DOHH2 (cell line): ENCODE measurements at regions not wholly inside any gene's neighbourhood (a gene's known extent, or its start where the extent isn't known, plus 50 kb on each side); places are given as distances from the start of the nearest gene placed in this dataset.

Experiments used
- H3F3A ChIP-seq: fragments of 200-600 bp; sonication (generic), shearing (Covaris generic); 2 replicates; pipeline ENCODE4 v1.6.0; 2016; ENCODE audit warnings: antibody characterized with exemption, mild to moderate bottlenecking; ENCODE audit not compliant: control insufficient read depth, insufficient read depth
- H3K27ac ChIP-seq: fragments of 200-600 bp; sonication (generic); 2 replicates; pipeline ENCODE4 v1.5.1; 2014; ENCODE audit warnings: low read depth, mild to moderate bottlenecking, low read length, moderate library complexity
- H3K27me3 ChIP-seq: fragments of 200-600 bp; sonication (generic); 2 replicates; pipeline ENCODE4 v1.6.1; 2014; ENCODE audit warnings: mild to moderate bottlenecking, low read length, mixed read lengths; ENCODE audit not compliant: control insufficient read depth
- H3K36me3 ChIP-seq: fragments of 200-600 bp; sonication (generic); 2 replicates; pipeline ENCODE4 v1.6.1; 2014; ENCODE audit warnings: mild to moderate bottlenecking, low read length, moderate library complexity, mixed read lengths; ENCODE audit not compliant: control insufficient read depth
- H3K4me1 ChIP-seq: fragments of 200-600 bp; sonication (generic); 2 replicates; pipeline ENCODE4 v1.6.1; 2014; ENCODE audit warnings: mild to moderate bottlenecking, low read length, mixed read lengths; ENCODE audit not compliant: control insufficient read depth
- H3K4me2 ChIP-seq: fragments of 200-600 bp; sonication (generic); 2 replicates; pipeline ENCODE4 v1.6.0; 2014; ENCODE audit warnings: mild to moderate bottlenecking, low read length, moderate library complexity
- H3K4me3 ChIP-seq: fragments of 200-600 bp; sonication (generic); 2 replicates; pipeline ENCODE4 v1.5.1; 2014; ENCODE audit warnings: mild to moderate bottlenecking, low read length, mixed read lengths
- H3K79me2 ChIP-seq: fragments of 200-600 bp; sonication (generic); 2 replicates; pipeline ENCODE4 v1.6.1; 2014; ENCODE audit warnings: mild to moderate bottlenecking, low read length, mixed read lengths; ENCODE audit not compliant: control insufficient read depth
- H3K9me2 ChIP-seq: fragments of 200-600 bp; sonication (generic); replicated peaks from 2 replicates; pipeline ENCODE4 v1.6.1; 2014; ENCODE audit warnings: mild to moderate bottlenecking, low read length, mixed read lengths; ENCODE audit not compliant: control insufficient read depth
- H3K9me3 ChIP-seq: fragments of 200-600 bp; sonication (generic); 2 replicates; pipeline ENCODE4 v1.6.1; 2014; ENCODE audit warnings: antibody characterized with exemption, low read length, mixed read lengths; ENCODE audit not compliant: control insufficient read depth, insufficient read depth
- H4K20me1 ChIP-seq: fragments of 200-600 bp; sonication (generic); 2 replicates; pipeline ENCODE4 v1.6.0; 2014; ENCODE audit warnings: low read depth, mild to moderate bottlenecking, antibody characterized with exemption, low read length, moderate library complexity; ENCODE audit not compliant: control insufficient read depth, insufficient read depth
- EZH2phosphoT487 ChIP-seq: fragments of 200-600 bp; sonication (generic); IDR thresholded peaks from 2 replicates; pipeline ENCODE4 v1.6.1; 2017; ENCODE audit warnings: borderline replicate concordance, mild to moderate bottlenecking, antibody characterized with exemption, low read length, moderate library complexity, mixed read lengths
- TF ChIP-seq, protein P1 (sequence below): fragments of 200-600 bp; sonication (generic); IDR thresholded peaks from one replicate; pipeline ENCODE4 v1.5.1; 2014; ENCODE audit warnings: antibody characterized with exemption, mild to moderate bottlenecking, low read depth, low read length; ENCODE audit not compliant: poor library complexity, severe bottlenecking

DNA sequence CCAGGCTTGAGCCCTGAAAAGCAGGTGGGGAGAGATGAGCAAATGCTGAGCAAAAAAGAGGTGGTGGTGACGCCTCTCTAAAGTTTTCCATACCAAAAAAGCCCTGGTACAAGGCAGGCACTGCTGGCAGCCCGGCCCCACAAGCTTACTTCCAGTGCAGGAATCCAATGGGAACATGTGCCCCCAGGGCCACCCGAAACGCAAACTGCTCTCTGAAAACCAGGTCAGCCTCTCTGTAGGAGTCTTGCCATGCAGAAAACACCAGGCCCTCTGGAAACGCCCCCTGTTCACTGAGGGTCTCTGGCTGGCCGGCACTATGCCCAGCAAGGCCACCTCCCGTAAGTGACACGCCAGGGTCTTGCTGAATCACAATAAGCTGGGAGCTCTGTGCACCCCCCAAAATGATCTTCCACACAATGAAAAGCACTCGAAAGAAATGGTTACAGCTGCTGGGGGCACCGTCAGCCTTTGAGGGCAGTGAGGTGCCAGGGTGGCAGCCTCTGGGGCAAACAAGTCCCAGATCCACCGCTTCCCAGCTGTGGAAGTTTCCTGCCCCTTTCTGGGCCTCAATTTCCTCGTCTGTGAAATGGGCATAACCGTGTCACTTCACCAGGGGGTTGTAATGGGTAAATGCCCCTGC lies 170.5 kb downstream of the TOMM20 start:
- no peak overlapping the region for H3K4me2 ChIP-seq
- H3K9me2 ChIP-seq: no peaks in the 10 kb centered on the region
- no peaks in the 10 kb centered on the region for H3K9me3 ChIP-seq
- no peak for TF ChIP-seq EZH2phosphoT487
- TF ChIP-seq, protein P1, sequence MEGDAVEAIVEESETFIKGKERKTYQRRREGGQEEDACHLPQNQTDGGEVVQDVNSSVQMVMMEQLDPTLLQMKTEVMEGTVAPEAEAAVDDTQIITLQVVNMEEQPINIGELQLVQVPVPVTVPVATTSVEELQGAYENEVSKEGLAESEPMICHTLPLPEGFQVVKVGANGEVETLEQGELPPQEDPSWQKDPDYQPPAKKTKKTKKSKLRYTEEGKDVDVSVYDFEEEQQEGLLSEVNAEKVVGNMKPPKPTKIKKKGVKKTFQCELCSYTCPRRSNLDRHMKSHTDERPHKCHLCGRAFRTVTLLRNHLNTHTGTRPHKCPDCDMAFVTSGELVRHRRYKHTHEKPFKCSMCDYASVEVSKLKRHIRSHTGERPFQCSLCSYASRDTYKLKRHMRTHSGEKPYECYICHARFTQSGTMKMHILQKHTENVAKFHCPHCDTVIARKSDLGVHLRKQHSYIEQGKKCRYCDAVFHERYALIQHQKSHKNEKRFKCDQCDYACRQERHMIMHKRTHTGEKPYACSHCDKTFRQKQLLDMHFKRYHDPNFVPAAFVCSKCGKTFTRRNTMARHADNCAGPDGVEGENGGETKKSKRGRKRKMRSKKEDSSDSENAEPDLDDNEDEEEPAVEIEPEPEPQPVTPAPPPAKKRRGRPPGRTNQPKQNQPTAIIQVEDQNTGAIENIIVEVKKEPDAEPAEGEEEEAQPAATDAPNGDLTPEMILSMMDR: no peak
- H3K27ac ChIP-seq: no peak overlapping the region
- H3K4me1 ChIP-seq: peaks cover 64% of the 10 kb centered on the region
- no peaks in the 10 kb centered on the region for H3K27me3 ChIP-seq
- H3K4me3 ChIP-seq: no peak overlapping the region
- no peaks in the 10 kb centered on the region for H4K20me1 ChIP-seq
- H3F3A ChIP-seq: peaks cover 12% of the 10 kb centered on the region
- H3K79me2 ChIP-seq: no peaks in the 10 kb centered on the region
- no peaks in the 10 kb centered on the region; the same call in 1 of the 2 replicates for H3K36me3 ChIP-seq

DNA sequence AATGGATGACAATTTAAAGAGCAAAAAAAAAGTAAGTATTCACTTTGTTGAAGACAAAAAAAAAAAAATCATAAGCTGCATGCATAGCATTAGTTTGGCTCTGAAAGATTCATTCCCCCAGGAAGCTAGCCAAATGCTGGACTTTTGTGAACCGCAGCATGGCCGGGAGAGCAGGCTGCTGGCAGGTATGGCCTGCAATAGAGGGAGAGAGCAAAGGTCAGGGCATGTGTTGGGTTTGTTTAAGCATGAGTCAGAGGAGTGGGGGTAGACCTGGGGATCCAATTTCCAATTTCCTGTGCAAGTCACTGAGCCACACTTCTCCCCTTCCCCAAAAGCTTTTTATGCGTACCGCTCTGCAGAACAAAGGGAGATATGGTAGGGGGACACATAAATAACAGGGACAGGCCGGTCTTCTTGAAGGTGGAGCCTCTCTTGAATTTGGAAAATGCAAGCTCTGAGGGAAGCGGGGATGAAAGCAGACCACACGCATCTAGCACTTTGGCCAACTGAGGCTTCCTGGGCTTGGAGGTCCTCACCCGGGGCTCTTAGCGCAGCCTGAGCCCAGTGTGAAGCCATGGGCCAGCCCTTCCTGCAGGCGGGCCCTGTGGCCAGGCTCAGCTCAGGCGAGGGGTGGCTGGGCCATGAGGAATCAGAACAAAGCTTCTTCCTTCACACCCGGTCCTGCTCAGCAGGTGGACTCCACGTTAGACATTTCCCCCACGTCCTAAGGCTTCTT lies 171.1 kb downstream of the TOMM20 start:
- no peak overlapping the region for H3K27ac ChIP-seq
- H3K36me3 ChIP-seq: no peaks in the 10 kb centered on the region; the same call in 1 of the 2 replicates
- H3K4me2 ChIP-seq: no peak overlapping the region
- no peak for TF ChIP-seq EZH2phosphoT487
- TF ChIP-seq, protein P1: no peak
- H3K9me3 ChIP-seq: no peaks in the 10 kb centered on the region
- H3K4me1 ChIP-seq: peaks cover 57% of the 10 kb centered on the region
- H3K4me3 ChIP-seq: no peak overlapping the region
- peaks cover 6% of the 10 kb centered on the region; the same call in 1 of the 2 replicates for H3F3A ChIP-seq
- H3K9me2 ChIP-seq: no peaks in the 10 kb centered on the region
- no peaks in the 10 kb centered on the region for H3K79me2 ChIP-seq
- no peaks in the 10 kb centered on the region for H4K20me1 ChIP-seq
- H3K27me3 ChIP-seq: no peaks in the 10 kb centered on the region

DNA sequence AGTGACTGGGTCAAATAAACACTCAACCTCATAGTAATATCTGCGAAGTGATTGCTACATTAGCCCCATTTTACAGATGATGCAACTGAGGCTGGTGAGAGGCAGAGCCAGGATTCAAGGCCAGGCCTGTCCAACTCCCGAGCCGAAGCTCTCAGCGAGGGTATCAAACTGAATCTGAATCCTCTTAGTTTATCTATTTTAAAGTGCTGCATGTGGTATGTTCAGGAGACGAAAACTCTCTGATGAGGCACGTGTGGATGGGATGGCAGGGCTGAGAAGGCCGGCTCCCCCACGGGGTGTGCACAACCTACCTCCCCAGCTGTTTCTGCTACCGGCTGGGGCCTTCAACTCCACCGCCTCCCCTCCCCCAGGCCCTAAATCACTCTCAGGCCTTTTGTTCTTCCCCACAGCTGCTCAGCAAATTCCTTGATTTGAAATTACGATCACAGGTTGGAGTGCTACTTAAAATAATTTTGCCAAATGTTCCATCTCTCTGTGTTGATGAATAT lies 171.8 kb downstream of the TOMM20 start:
- Histone ChIP-seq H3K9me2 (no peaks in the 10 kb centered on the region), H3K27me3 (no peaks in the 10 kb centered on the region), H3K9me3 (no peaks in the 10 kb centered on the region), H3K4me3 (no peak overlapping the region), H3K27ac (no peak overlapping the region), H3K79me2 (no peaks in the 10 kb centered on the region), H4K20me1 (no peaks in the 10 kb centered on the region), H3K4me1 (peaks cover 50% of the 10 kb centered on the region), H3F3A (0 out of 2 replicates have a peak, but pooled peaks cover under 1% of the 10 kb centered on the region), H3K36me3 (no peaks in the 10 kb centered on the region), H3K4me2 (no peak overlapping the region)
- no peak for TF ChIP-seq EZH2phosphoT487
- TF ChIP-seq, protein P1: no peak
